PC-9 (cell line): ENCODE measurements at regions not wholly inside any gene's neighbourhood (a gene's known extent, or its start where the extent isn't known, plus 50 kb on each side); places are given as distances from the start of the nearest gene placed in this dataset.

Experiments
- BruUV-seq: library from RNA; stranded (reverse); fragments of 400-500 nt; replicated peaks from 2 replicates; lab custom pipeline; 2021; lab: Mats Ljungman, UMichigan
- CTCF ChIA-PET: fragments of 300-600 bp; sonication (Branson Sonifier 250); formaldehyde crosslinking; loops from one replicate; lab custom pipeline; 2022; ENCODE audit warnings: antibody characterized with exemption; lab: Charles Lee
- POLR2A ChIA-PET: fragments of 300-600 bp; sonication (Branson Sonifier 250); formaldehyde crosslinking; loops from one replicate; lab custom pipeline; 2022; ENCODE audit warnings: antibody characterized with exemption; ENCODE audit not compliant: unreplicated experiment; lab: Charles Lee
- DNase-seq, 2 experiments: peaks; one replicate each; pipeline versions ENCODE4 v3.0.0 to v3.0.0-alpha.2; 2015 to 2022; ENCODE audit warnings: mixed read lengths in 1 of 2
- H2AFZ ChIP-seq: fragments of 200-600 bp; sonication (generic); 2 replicates; pipeline ENCODE4 v1.8.1; 2017; ENCODE audit warnings: antibody characterized with exemption
- H3F3A ChIP-seq: fragments of 200-600 bp; sonication (generic); 2 replicates; pipeline ENCODE4 v1.8.1; 2017; ENCODE audit warnings: antibody characterized with exemption, mild to moderate bottlenecking, low read depth; ENCODE audit not compliant: insufficient read depth
- H3K27ac ChIP-seq: fragments of 200-600 bp; sonication (generic); 2 replicates; pipeline ENCODE4 v1.6.1; 2016; ENCODE audit warnings: mixed run types
- H3K27me3 ChIP-seq: fragments of 200-600 bp; sonication (generic); 2 replicates; pipeline ENCODE4 v1.6.1; 2016; ENCODE audit warnings: low read depth, mixed run types; ENCODE audit not compliant: insufficient read depth
- H3K36me3 ChIP-seq: fragments of 200-600 bp; sonication (generic); 2 replicates; pipeline ENCODE4 v1.6.1; 2016; ENCODE audit warnings: low read depth, mixed run types
- H3K4me1 ChIP-seq: fragments of 200-600 bp; sonication (generic); replicated peaks from 2 replicates; pipeline ENCODE4 v1.6.1; 2016; ENCODE audit warnings: mixed run types; ENCODE audit not compliant: insufficient read depth
- H3K4me2 ChIP-seq: fragments of 200-600 bp; sonication (generic); 2 replicates; pipeline ENCODE4 v1.6.1; 2017; ENCODE audit warnings: mixed run types
- H3K4me3 ChIP-seq: fragments of 200-600 bp; sonication (generic); 2 replicates; pipeline ENCODE4 v1.6.1; 2016; ENCODE audit warnings: mixed run types
- H3K79me2 ChIP-seq: fragments of 200-600 bp; sonication (generic); 2 replicates; pipeline ENCODE4 v1.6.1; 2017; ENCODE audit warnings: low read depth, mixed run types
- H3K9me2 ChIP-seq: fragments of 200-600 bp; sonication (generic); 2 replicates; pipeline ENCODE4 v1.8.1; 2017; ENCODE audit warnings: mild to moderate bottlenecking; ENCODE audit not compliant: insufficient read depth
- H3K9me3 ChIP-seq: fragments of 200-600 bp; sonication (generic); 2 replicates; pipeline ENCODE4 v1.8.1; 2016; ENCODE audit warnings: low read depth; ENCODE audit not compliant: insufficient read depth
- H4K20me1 ChIP-seq: fragments of 200-600 bp; sonication (generic); 2 replicates; pipeline ENCODE4 v1.8.1; 2017; ENCODE audit not compliant: insufficient read depth
- EZH2 ChIP-seq: fragments of 200-600 bp; sonication (generic); IDR thresholded peaks from 2 replicates; pipeline ENCODE4 v1.8.0; 2017; ENCODE audit warnings: antibody characterized with exemption, low read depth
- intact Hi-C: fragments of 100-400 bp; cut with micrococcal nuclease; formaldehyde crosslinking; loops from one replicate; pipeline ENCODE4 v1.10.0; 2022; ENCODE audit not compliant: unreplicated experiment
- TF ChIP-seq, protein P1 (sequence below): fragments of 200-600 bp; sonication (generic); conservative IDR thresholded peaks from 2 replicates; pipeline ENCODE4 v1.6.1; 2017; ENCODE audit warnings: mixed run types, antibody characterized with exemption, mild to moderate bottlenecking, moderate library complexity

DNA sequence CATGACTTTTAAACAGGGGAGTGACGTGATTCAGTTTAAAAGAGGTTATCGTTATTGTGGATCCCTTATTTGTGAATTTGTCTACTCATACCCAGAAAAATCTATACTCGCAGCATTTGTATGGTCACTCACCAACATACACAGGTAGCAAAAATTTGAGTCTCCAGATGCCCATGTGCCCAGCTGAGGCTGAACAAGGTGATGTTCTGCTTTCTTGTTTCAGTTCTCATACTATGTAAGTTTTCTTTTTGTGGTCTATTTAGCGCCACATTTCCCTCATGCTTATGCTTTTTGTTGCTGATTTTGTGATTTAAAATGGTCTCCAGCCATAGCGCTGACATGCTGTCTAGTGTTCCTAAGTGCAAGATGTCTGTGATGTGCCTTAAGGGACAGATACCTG is 312.9 kb upstream of the SEMA3A start:
- H3F3A ChIP-seq: no peaks in the 10 kb centered on the region
- no peak for DNase-seq
- ChIA-PET CTCF (no interaction called here), POLR2A (no interaction called here)
- H3K9me2 ChIP-seq: no peaks in the 10 kb centered on the region
- H3K4me3 ChIP-seq: no peak overlapping the region
- H3K36me3 ChIP-seq: no peaks in the 10 kb centered on the region
- H2AFZ ChIP-seq: no peak overlapping the region
- H3K27ac ChIP-seq: no peak overlapping the region
- H3K4me2 ChIP-seq: no peak overlapping the region
- BruUV-seq: no TSS peak
- H3K4me1 ChIP-seq: no peaks in the 10 kb centered on the region
- H3K9me3 ChIP-seq: no peaks in the 10 kb centered on the region
- no peaks in the 10 kb centered on the region for H3K27me3 ChIP-seq
- no peaks in the 10 kb centered on the region for H3K79me2 ChIP-seq
- TF ChIP-seq, protein P1, sequence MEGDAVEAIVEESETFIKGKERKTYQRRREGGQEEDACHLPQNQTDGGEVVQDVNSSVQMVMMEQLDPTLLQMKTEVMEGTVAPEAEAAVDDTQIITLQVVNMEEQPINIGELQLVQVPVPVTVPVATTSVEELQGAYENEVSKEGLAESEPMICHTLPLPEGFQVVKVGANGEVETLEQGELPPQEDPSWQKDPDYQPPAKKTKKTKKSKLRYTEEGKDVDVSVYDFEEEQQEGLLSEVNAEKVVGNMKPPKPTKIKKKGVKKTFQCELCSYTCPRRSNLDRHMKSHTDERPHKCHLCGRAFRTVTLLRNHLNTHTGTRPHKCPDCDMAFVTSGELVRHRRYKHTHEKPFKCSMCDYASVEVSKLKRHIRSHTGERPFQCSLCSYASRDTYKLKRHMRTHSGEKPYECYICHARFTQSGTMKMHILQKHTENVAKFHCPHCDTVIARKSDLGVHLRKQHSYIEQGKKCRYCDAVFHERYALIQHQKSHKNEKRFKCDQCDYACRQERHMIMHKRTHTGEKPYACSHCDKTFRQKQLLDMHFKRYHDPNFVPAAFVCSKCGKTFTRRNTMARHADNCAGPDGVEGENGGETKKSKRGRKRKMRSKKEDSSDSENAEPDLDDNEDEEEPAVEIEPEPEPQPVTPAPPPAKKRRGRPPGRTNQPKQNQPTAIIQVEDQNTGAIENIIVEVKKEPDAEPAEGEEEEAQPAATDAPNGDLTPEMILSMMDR: no peak
- no peak for TF ChIP-seq EZH2
- intact Hi-C loops: no loop called here
- H4K20me1 ChIP-seq: no peaks in the 10 kb centered on the region

DNA sequence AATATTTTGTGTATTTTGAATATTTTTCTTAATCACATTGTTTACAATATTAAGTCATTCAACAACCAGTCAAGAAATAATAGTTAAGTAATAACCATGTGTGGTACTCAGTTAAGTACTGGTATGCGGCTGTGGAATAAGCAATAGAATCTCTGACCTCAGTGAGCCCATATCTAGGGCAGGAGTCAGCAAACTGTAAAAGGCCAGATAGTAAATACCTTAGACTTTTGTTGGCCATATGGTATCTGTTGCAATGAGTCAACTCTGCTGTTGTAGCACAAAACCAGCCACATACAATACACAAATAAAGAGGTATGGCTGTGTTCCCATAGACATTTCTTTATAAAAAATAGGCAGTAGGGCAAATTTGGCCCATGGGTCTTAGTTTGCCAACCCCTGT is 311.6 kb upstream of the SEMA3A start:
- no peaks in the 10 kb centered on the region for H3K79me2 ChIP-seq
- H3K4me3 ChIP-seq: no peak overlapping the region
- H3K27me3 ChIP-seq: no peaks in the 10 kb centered on the region
- TF ChIP-seq, protein P1: no peak
- no peak for TF ChIP-seq EZH2
- ChIA-PET POLR2A (no interaction called here), CTCF (no interaction called here)
- no peak for DNase-seq
- intact Hi-C loops: no loop called here
- no peaks in the 10 kb centered on the region for H4K20me1 ChIP-seq
- H2AFZ ChIP-seq: no peak overlapping the region
- no peaks in the 10 kb centered on the region for H3K36me3 ChIP-seq
- no peaks in the 10 kb centered on the region for H3K4me1 ChIP-seq
- no peak overlapping the region for H3K27ac ChIP-seq
- no peaks in the 10 kb centered on the region for H3K9me2 ChIP-seq
- H3F3A ChIP-seq: no peaks in the 10 kb centered on the region
- no TSS peak for BruUV-seq
- no peak overlapping the region for H3K4me2 ChIP-seq
- no peaks in the 10 kb centered on the region for H3K9me3 ChIP-seq

DNA sequence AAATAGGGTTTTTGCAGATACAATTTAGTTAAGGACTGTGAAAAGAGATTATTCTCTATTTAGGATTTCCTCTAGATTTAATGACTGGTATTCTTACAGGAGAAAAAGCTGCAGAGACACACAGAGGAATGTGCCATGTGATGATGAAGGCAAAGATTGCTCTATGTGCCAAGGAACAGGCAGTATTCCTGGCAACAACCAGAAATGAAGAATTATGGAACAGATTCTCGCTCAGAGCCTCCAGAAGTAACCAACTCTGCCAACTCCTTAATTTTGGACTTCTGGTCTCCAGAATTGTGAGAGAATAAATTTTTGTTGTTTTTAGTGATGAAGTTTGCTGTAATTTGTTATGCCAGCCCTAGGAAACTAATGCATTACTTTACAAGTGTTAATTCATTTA is 307.6 kb upstream of the SEMA3A start:
- DNase-seq: no peak
- Histone ChIP-seq H3K9me3 (no peaks in the 10 kb centered on the region), H2AFZ (no peak overlapping the region), H3K4me2 (no peak overlapping the region), H3K9me2 (no peaks in the 10 kb centered on the region), H4K20me1 (no peaks in the 10 kb centered on the region), H3K4me1 (no peaks in the 10 kb centered on the region), H3K27me3 (no peaks in the 10 kb centered on the region), H3K36me3 (no peaks in the 10 kb centered on the region), H3K79me2 (no peaks in the 10 kb centered on the region), H3F3A (no peaks in the 10 kb centered on the region), H3K27ac (no peak overlapping the region), H3K4me3 (no peak overlapping the region)
- no TSS peak for BruUV-seq
- CTCF ChIA-PET: no interaction called here
- POLR2A ChIA-PET: no interaction called here
- no peak for TF ChIP-seq EZH2
- TF ChIP-seq, protein P1: no peak
- intact Hi-C loops: no loop called here
